ENCODE measurements at regions not wholly inside any gene's neighbourhood (a gene's known extent, or its start where the extent isn't known, plus 50 kb on each side); places are given as distances from the start of the nearest gene placed in this dataset. TPM values are rescaled to one million over a fixed set of nuclear protein-coding genes. Genes with fewer than 3 reads are reported as not detected.

GRCh38 chr3:31472479-31473390 lies 60.0 kb upstream of the STT3B start:
- H3K27me3 ChIP-seq: no peaks in the 10 kb centered on the region
- H3K9me3 ChIP-seq: no peaks in the 10 kb centered on the region
- no peaks in the 10 kb centered on the region for H3K4me1 ChIP-seq
- WGBS, 2 donors: 88 to 93% methylated on average over 7 of the region's 7 CpGs
- DNase-seq (ENCODE audit: low spot score in 2 of 2): no peak
- no peaks in the 10 kb centered on the region for H3K36me3 ChIP-seq
- no peak overlapping the region for H3K4me3 ChIP-seq
- no peak for TF ChIP-seq POLR2A (IDR thresholded peaks at IDR 0.05)
- no peak overlapping the region for H3K27ac ChIP-seq

GRCh38 chr3:31476209-31476608 lies 56.5 kb upstream of the STT3B start:
- Histone ChIP-seq H3K36me3 (no peaks in the 10 kb centered on the region), H3K27ac (no peak overlapping the region), H3K27me3 (no peaks in the 10 kb centered on the region), H3K4me3 (no peak overlapping the region), H3K4me1 (no peaks in the 10 kb centered on the region), H3K9me3 (no peaks in the 10 kb centered on the region)
- WGBS, 2 donors: 93 to 95% methylated on average over 4 of the region's 4 CpGs
- DNase-seq (ENCODE audit: low spot score in 2 of 2): no peak
- TF ChIP-seq EP300 (IDR thresholded peaks at IDR 0.05) (no peak), CTCF (IDR thresholded peaks at IDR 0.05) (no peak), POLR2A (IDR thresholded peaks at IDR 0.05) (no peak)

GRCh38 chr3:31479431-31479830 lies 53.3 kb upstream of the STT3B start:
- WGBS, 2 donors: 67 to 79% methylated on average over 1 of the region's 1 CpG

GRCh38 chr3:31481697-31482096 lies 51.0 kb upstream of the STT3B start:
- WGBS, 2 donors: 79 to 95% methylated on average over 3 of the region's 3 CpGs

More at GRCh38 chr3:31479431-31479830, 53.3 kb upstream of the STT3B start:
- no peak overlapping the region for H3K27ac ChIP-seq
- no peaks in the 10 kb centered on the region for H3K36me3 ChIP-seq
- no peaks in the 10 kb centered on the region for H3K27me3 ChIP-seq
- H3K4me3 ChIP-seq: no peak overlapping the region
- H3K4me1 ChIP-seq: no peaks in the 10 kb centered on the region
- H3K9me3 ChIP-seq: no peaks in the 10 kb centered on the region
- DNase-seq (ENCODE audit: low spot score in 2 of 2): no peak
- TF ChIP-seq POLR2A (IDR thresholded peaks at IDR 0.05): no peak
- no peak for TF ChIP-seq EP300 (IDR thresholded peaks at IDR 0.05)
- TF ChIP-seq CTCF (IDR thresholded peaks at IDR 0.05): no peak

GRCh38 chr3:31482493-31483200 lies 50.1 kb upstream of the STT3B start:
- no peak overlapping the region for H3K27ac ChIP-seq
- H3K36me3 ChIP-seq: no peaks in the 10 kb centered on the region
- no peaks in the 10 kb centered on the region for H3K4me1 ChIP-seq
- H3K27me3 ChIP-seq: no peaks in the 10 kb centered on the region
- no peak overlapping the region for H3K4me3 ChIP-seq
- 37 to 47% methylated on average over 3 of the region's 3 CpGs for WGBS, 2 donors
- TF ChIP-seq POLR2A (IDR thresholded peaks at IDR 0.05): no peak
- no peak for TF ChIP-seq CTCF (IDR thresholded peaks at IDR 0.05)
- TF ChIP-seq EP300 (IDR thresholded peaks at IDR 0.05): no peak
- DNase-seq (ENCODE audit: low spot score in 2 of 2): no peak
- no peaks in the 10 kb centered on the region for H3K9me3 ChIP-seq

More at GRCh38 chr3:31481697-31482096, 51.0 kb upstream of the STT3B start:
- no peaks in the 10 kb centered on the region for H3K27me3 ChIP-seq
- H3K4me3 ChIP-seq: no peak overlapping the region
- no peak overlapping the region for H3K27ac ChIP-seq
- no peaks in the 10 kb centered on the region for H3K9me3 ChIP-seq
- no peak for DNase-seq (ENCODE audit: low spot score in 2 of 2)
- no peaks in the 10 kb centered on the region for H3K4me1 ChIP-seq
- H3K36me3 ChIP-seq: no peaks in the 10 kb centered on the region
- TF ChIP-seq EP300 (IDR thresholded peaks at IDR 0.05) (no peak), CTCF (IDR thresholded peaks at IDR 0.05) (no peak), POLR2A (IDR thresholded peaks at IDR 0.05) (no peak)

Small RNAs in the stretch of these regions (small RNA-seq; reads per million reads assigned to genes)
- gene MIR466 (not detected), gene RNA5SP127 (not detected)
